Gastroesophageal sphincter (tissue), 3 donors: ENCODE measurements at regions not wholly inside any gene's neighbourhood (a gene's known extent, or its start where the extent isn't known, plus 50 kb on each side); places are given as distances from the start of the nearest gene placed in this dataset.

ENCODE experiments used
- CTCF ChIP-seq, 4 experiments: fragments of 200-600 bp in 2 of 4; fragments of 450-650 bp in 2 of 4; sonication (generic) in 1 of 4; IDR thresholded peaks; one replicate each; pipeline ENCODE4 v1.5.1; 2017 to 2019; ENCODE audit warnings: antibody characterized with exemption in 4 of 4, mild to moderate bottlenecking in 2 of 4, moderate library complexity in 2 of 4
- POLR2AphosphoS5 ChIP-seq: sonication (generic); formaldehyde crosslinking; IDR thresholded peaks from one replicate; pipeline ENCODE4 v1.6.1; 2017; ENCODE audit warnings: antibody characterized with exemption

GRCh38 chr3:127056281-127056680, 73.4 kb downstream of the PLXNA1 start:
- TF ChIP-seq CTCF (IDR thresholded peaks at IDR 0.05) (no peak), POLR2AphosphoS5 (no peak)
